ENCODE measurements at regions not wholly inside any gene's neighbourhood (a gene's known extent, or its start where the extent isn't known, plus 50 kb on each side); places are given as distances from the start of the nearest gene placed in this dataset.

GRCh38 chr21:24302400-24302799, 1304.9 kb downstream of the MRPL39 start:
- no peaks in the 10 kb centered on the region for H3K9me3 ChIP-seq
- H3K27me3 ChIP-seq = no peaks in the 10 kb centered on the region
- H3K4me3 ChIP-seq = no peak overlapping the region
- no peak for DNase-seq
- intact Hi-C loops (cut with DNase I) = no loop called here
- H3K4me1 ChIP-seq = no peaks in the 10 kb centered on the region
- no peak overlapping the region for H3K27ac ChIP-seq
- ATAC-seq = no peak
- TF ChIP-seq, protein P1, sequence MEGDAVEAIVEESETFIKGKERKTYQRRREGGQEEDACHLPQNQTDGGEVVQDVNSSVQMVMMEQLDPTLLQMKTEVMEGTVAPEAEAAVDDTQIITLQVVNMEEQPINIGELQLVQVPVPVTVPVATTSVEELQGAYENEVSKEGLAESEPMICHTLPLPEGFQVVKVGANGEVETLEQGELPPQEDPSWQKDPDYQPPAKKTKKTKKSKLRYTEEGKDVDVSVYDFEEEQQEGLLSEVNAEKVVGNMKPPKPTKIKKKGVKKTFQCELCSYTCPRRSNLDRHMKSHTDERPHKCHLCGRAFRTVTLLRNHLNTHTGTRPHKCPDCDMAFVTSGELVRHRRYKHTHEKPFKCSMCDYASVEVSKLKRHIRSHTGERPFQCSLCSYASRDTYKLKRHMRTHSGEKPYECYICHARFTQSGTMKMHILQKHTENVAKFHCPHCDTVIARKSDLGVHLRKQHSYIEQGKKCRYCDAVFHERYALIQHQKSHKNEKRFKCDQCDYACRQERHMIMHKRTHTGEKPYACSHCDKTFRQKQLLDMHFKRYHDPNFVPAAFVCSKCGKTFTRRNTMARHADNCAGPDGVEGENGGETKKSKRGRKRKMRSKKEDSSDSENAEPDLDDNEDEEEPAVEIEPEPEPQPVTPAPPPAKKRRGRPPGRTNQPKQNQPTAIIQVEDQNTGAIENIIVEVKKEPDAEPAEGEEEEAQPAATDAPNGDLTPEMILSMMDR (IDR thresholded peaks at IDR 0.05) = no peak
- no peak for TF ChIP-seq POLR2A (IDR thresholded peaks at IDR 0.05)
- H3K36me3 ChIP-seq (replicated peaks in 1 of 2; ENCODE audit: insufficient read depth in 1 of 2, low read depth in 2 of 2) = no peaks in the 10 kb centered on the region

DNA sequence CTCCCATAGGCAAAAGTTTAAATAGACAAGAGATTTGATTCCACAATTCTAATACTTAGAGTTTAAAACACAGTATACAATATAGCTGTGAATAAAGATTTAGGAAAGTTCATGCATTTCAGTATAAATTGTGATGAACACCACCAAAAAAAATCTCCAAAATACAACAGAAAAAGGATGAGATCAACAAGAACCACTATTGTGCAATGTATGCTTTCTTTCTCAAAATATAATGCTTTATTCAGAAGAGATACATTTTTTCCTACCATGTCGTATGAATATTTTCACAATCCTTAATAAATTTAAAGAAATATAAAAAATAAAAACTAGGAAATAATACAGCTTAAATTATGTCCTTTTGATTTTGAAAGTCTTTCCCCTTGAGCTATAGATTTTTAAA, 1309.2 kb downstream of the MRPL39 start:
- Histone ChIP-seq H3K4me3 (no peak overlapping the region), H3K9me3 (no peaks in the 10 kb centered on the region), H3K27me3 (no peaks in the 10 kb centered on the region), H3K27ac (no peak overlapping the region), H3K36me3 (replicated peaks in 1 of 2; ENCODE audit: insufficient read depth in 1 of 2, low read depth in 2 of 2) (no peaks in the 10 kb centered on the region), H3K4me1 (no peaks in the 10 kb centered on the region)
- TF ChIP-seq, protein P1 (IDR thresholded peaks at IDR 0.05) = no peak
- no peak for TF ChIP-seq POLR2A (IDR thresholded peaks at IDR 0.05)
- 73 to 74% methylated on average over 1 of the region's 1 CpG for WGBS, 2 donors
- ATAC-seq (no peak), DNase-seq (no peak)
- intact Hi-C loops (cut with DNase I) = no loop called here

GRCh38 chr21:24294171-24294570, 1313.1 kb downstream of the MRPL39 start:
- H3K9me3 ChIP-seq = no peaks in the 10 kb centered on the region
- H3K4me3 ChIP-seq = no peak overlapping the region
- H3K27ac ChIP-seq = no peak overlapping the region
- ATAC-seq (no peak), DNase-seq (no peak)
- H3K36me3 ChIP-seq (replicated peaks in 1 of 2; ENCODE audit: insufficient read depth in 1 of 2, low read depth in 2 of 2) = no peaks in the 10 kb centered on the region
- H3K4me1 ChIP-seq = no peaks in the 10 kb centered on the region
- H3K27me3 ChIP-seq = no peaks in the 10 kb centered on the region
- TF ChIP-seq, protein P1 (IDR thresholded peaks at IDR 0.05) = no peak
- no peak for TF ChIP-seq POLR2A (IDR thresholded peaks at IDR 0.05)
- WGBS, 2 donors = 37 to 52% methylated on average over 2 of the region's 2 CpGs
- intact Hi-C loops (cut with DNase I) = no loop called here

- intact Hi-C loops (cut with DNase I) = no loop called here
- no peaks in the 10 kb centered on the region for H3K9me3 ChIP-seq
- H3K36me3 ChIP-seq (replicated peaks in 1 of 2; ENCODE audit: insufficient read depth in 1 of 2, low read depth in 2 of 2) = no peaks in the 10 kb centered on the region
- no peaks in the 10 kb centered on the region for H3K4me1 ChIP-seq
- 41% methylated on average over 6 of the region's 6 CpGs for WGBS, 2 donors
- ATAC-seq = no peak
- no peaks in the 10 kb centered on the region for H3K27me3 ChIP-seq
- H3K4me3 ChIP-seq = no peak overlapping the region
- H3K27ac ChIP-seq = no peak overlapping the region
- DNase-seq = no peak
- no peak for TF ChIP-seq POLR2A (IDR thresholded peaks at IDR 0.05)
- TF ChIP-seq, protein P1 (IDR thresholded peaks at IDR 0.05) = no peak
Measured at GRCh38 chr21:24290151-24290833, 1317.0 kb downstream of the MRPL39 start.

GRCh38 chr21:24289539-24289938, 1317.7 kb downstream of the MRPL39 start:
- no peaks in the 10 kb centered on the region for H3K4me1 ChIP-seq
- H3K27me3 ChIP-seq = no peaks in the 10 kb centered on the region
- intact Hi-C loops (cut with DNase I) = no loop called here
- DNase-seq (no peak), ATAC-seq (no peak)
- H3K9me3 ChIP-seq = no peaks in the 10 kb centered on the region
- TF ChIP-seq POLR2A (IDR thresholded peaks at IDR 0.05) = no peak
- TF ChIP-seq, protein P1 (IDR thresholded peaks at IDR 0.05) = no peak
- no peak overlapping the region for H3K27ac ChIP-seq
- WGBS, 2 donors = 42 to 47% methylated on average over 1 of the region's 1 CpG
- no peak overlapping the region for H3K4me3 ChIP-seq
- H3K36me3 ChIP-seq (replicated peaks in 1 of 2; ENCODE audit: insufficient read depth in 1 of 2, low read depth in 2 of 2) = no peaks in the 10 kb centered on the region

Data from body of pancreas (tissue), 4 donors.